Posterior cingulate gyrus (tissue), 11 donors: ENCODE measurements at regions not wholly inside any gene's neighbourhood (a gene's known extent, or its start where the extent isn't known, plus 50 kb on each side); places are given as distances from the start of the nearest gene placed in this dataset.

Experiments used
- DNase-seq, 10 donors: peaks; one replicate each; pipeline versions ENCODE4 v3.0.0 to v3.0.0-alpha.2; 2020 to 2021; ENCODE audit warnings: mixed read lengths in 3 of 10
- intact Hi-C: fragments of 100-400 bp; cut with DNase I; formaldehyde crosslinking; loops from one replicate; pipeline ENCODE4 v1.15.1; 2023

- no peak for DNase-seq
- intact Hi-C loops: no loop called here
Observed at GRCh38 chr3:106157411-106157810, 288.6 kb upstream of the CBLB start.

GRCh38 chr3:106160396-106160795, 291.6 kb upstream of the CBLB start:
- DNase-seq: no peak
- intact Hi-C loops: no loop called here

DNA sequence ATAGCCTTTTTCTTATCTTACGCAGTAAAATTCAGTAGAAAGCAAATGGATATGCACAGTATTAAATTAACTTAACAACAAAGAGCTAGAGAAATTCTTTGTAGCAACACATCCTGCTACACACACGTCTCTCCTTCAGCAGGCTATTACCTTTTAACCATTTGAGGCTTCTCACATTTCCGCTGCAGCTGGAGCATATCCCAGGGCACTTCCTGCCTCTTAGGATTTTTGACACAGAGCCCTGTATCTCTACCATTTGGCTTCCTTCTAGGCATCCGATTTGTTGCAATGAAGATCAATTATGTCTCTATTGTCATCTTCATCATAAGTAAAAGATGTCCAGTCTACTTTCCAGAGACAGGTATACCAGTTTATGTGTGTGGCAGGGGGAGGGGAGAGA, 292.4 kb upstream of the CBLB start:
- intact Hi-C loops: no loop called here
- DNase-seq: no peak

DNA sequence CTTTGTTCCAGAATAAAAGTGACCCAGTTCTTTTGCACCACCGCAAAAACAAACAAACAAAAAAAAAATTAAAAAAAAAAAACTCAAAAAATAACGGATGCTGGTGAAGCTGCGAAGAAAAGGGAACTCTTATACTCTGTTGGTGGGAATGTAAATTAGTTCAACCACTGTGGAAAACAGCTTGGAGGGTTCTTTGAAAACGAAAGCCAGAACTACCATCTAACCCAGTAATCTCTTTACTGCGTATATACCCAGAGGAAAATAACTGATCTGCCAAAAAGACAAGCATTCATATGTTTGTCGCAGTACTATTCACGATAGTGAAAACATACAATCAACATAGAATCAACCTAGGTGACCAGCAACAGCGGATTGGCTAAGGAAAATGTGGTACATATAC, 298.9 kb upstream of the CBLB start:
- DNase-seq: no peak
- intact Hi-C loops: no loop called here

DNA sequence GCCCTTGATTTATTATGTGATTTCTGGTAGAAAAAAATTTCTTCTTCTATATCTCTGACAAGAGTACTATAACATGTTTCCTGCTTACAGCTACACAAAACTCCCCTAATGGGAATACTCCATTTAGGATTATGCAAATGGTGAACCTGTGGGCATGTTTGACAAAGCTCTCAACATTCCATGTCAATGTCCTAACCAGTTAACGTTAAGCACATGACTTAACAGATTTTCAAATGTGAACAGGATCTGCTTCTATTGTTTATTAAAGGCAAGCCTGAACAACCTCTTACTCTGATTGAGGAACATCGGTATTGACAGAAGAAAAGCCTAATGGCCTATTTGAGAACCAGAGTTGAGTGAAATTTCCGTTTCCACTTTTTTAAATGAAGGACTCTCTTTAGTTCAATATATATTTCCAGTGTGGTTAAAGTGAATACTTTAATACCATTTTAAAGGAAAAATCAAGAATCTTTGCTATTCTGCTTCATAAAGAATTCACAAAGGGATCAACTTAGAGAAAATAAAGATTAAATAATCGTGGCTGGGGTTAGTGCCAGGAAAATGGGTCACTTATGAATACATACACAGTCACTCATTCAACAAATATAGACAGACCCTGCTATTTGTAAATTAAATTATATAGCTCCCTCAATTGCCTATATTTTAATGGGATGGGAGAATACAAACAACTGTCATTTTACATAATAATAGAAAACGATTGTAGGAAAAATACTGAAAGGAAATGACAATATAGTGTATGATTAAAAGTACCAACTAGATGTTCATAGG, 300.3 kb upstream of the CBLB start:
- no peak for DNase-seq
- intact Hi-C loops: no loop called here

- intact Hi-C loops: no loop called here
- DNase-seq: no peak
Observed at GRCh38 chr3:106170636-106171035, 301.8 kb upstream of the CBLB start.

GRCh38 chr3:106172101-106172500, 303.3 kb upstream of the CBLB start:
- intact Hi-C loops: no loop called here
- no peak for DNase-seq

DNA sequence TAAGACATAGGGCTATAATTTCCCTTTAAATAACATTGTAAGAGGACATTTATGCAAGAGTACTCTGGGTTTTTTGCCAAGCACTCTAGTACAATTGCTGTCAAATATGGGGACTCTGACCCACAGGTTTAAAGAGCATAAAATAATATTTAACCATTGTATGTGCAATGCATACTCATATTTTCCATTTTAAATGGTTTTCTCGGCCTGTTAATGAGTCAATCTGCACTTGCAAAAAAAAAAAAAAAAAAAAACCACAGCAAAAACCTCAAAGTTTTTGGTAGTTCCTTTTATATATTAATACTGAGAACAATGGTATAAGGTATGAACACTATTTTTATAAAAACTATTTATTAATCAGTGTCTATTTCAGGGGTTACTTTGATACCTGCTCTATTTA, 304.0 kb upstream of the CBLB start:
- DNase-seq: no peak
- intact Hi-C loops: no loop called here

GRCh38 chr3:106175276-106175675, 306.5 kb upstream of the CBLB start:
- intact Hi-C loops: no loop called here
- no peak for DNase-seq

DNA sequence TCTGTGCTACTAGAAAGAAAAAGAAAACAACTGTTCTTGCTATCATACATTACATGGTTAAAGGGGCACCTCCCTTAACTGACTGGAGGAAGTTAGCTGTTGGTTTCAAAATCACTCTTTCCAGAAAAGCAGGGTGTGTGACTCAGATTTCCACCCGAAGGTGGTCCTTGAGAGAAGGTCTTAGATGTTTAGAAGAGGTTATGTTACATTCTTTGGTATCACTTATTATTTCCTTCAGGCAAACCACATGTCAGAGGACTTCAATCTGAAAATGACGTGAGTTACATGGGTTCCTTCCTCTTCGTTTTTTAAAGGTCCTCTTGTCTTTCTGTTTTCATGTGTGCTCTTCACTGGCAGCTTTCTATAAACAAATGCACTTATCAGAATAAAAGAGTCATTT, 307.9 kb upstream of the CBLB start:
- intact Hi-C loops: no loop called here
- DNase-seq: no peak

- no peak for DNase-seq
- intact Hi-C loops: no loop called here
Observed at GRCh38 chr3:106182950-106183511, 314.2 kb upstream of the CBLB start.

GRCh38 chr3:106183762-106184391, 315.1 kb upstream of the CBLB start:
- intact Hi-C loops: no loop called here
- DNase-seq: no peak

GRCh38 chr3:106184540-106185457, 316.0 kb upstream of the CBLB start:
- no peak for DNase-seq
- intact Hi-C loops: no loop called here

DNA sequence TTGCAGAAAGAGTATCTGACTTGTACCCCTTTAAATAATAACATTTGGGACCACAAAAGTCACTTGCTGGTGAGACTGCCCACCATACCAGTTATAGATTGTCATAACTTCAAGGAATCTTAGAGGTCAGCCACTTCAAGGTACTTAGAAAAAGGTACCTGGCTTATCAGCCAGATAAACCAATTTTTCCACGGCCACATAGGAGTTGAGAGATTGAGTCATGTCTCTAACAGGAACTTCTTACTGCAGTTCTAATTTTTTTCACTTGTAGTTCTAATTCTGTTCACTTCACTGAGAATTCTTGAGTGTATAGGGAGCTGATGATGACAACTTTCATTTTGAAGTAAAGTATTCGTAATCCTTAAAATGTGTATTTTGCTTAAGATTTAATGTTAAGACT, 317.1 kb upstream of the CBLB start:
- intact Hi-C loops: no loop called here
- no peak for DNase-seq

GRCh38 chr3:106190296-106190695, 321.5 kb upstream of the CBLB start:
- no peak for DNase-seq
- intact Hi-C loops: no loop called here

DNA sequence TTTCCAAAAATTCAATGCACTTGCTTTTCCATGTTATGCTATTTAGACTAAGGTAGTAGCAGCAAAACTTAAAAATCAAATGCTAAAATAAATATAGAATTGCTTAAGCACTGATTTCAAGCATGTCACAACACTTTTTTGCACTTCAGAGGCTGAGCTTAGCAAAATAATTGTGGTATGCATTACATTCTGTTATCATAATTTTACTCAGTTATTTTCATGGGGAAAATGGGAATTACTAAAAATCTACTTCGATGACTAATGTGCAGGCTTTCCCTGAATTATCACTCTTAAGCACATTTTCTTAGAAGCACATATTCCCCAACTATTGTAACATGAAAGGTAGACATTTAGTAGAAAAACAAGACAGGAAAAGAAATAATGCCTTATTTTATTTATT, 322.4 kb upstream of the CBLB start:
- no peak for DNase-seq
- intact Hi-C loops: no loop called here

- no peak for DNase-seq
- intact Hi-C loops: no loop called here
Observed at GRCh38 chr3:106191913-106192312, 323.1 kb upstream of the CBLB start.

GRCh38 chr3:106193876-106194275, 325.1 kb upstream of the CBLB start:
- DNase-seq: no peak
- intact Hi-C loops: no loop called here

DNA sequence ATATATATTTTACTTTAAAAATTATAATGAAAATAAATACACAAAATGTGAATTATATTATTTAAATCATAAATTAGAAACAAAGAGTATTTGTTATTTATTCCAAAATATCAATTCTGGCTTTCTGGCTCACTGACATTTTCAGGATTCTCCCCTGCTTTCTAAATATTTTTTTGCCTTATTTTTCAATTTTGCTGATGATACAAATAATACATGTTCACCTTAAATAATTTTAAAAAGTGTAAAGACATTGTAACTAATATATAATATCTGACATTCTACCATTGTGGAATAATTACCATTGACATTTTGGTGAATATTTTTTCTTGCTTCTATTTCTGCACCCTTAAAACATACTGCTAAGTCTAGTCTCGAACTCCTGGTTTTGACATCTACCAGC, 325.9 kb upstream of the CBLB start:
- DNase-seq: no peak
- intact Hi-C loops: no loop called here

DNA sequence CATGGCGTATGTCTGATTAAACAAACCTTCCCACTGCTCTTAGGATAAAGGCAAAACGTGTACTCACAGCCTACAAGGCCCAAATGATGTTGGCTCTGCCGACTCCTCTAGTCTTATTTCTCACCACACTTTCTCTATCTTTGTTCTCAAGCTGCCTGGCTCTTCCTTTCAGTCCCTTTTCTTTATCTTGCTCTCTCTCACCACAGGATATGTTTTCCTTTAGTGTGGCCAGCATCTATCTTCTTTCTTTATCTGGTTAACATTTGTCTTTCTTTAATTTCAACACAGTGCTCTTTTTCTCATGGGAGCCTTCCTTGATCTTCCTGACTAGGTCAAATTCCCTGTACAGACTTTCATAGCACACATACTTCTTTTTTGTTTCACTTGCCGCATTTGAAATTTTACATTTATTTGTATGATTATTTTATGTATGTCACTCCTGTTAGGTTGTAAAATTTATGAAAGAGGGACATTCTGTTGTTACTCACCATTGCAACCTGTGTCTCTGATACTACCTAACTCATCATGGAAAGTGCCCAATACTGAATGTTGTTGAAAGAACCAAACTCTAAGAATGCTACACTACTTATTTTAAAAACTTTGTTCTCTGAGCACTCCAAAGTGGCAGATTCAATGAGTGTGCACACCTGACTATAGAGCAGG, 328.9 kb upstream of the CBLB start:
- DNase-seq: no peak
- intact Hi-C loops: no loop called here
